GM18868 (cell line): ENCODE measurements at regions not wholly inside any gene's neighbourhood (a gene's known extent, or its start where the extent isn't known, plus 50 kb on each side); places are given as distances from the start of the nearest gene placed in this dataset.
"Not testable (repeated sequence)": the region's sequence is repeated elsewhere in the genome, so short reads cannot be mapped to it uniquely, and the experiment has no call there.

Source experiments
- ATAC-seq: cut with Tn5 transposase; IDR thresholded peaks from one replicate; pipeline ENCODE4 v1.9.1; 2021; ENCODE audit warnings: mild to moderate bottlenecking, moderate library complexity; ENCODE audit not compliant: unreplicated experiment

DNA sequence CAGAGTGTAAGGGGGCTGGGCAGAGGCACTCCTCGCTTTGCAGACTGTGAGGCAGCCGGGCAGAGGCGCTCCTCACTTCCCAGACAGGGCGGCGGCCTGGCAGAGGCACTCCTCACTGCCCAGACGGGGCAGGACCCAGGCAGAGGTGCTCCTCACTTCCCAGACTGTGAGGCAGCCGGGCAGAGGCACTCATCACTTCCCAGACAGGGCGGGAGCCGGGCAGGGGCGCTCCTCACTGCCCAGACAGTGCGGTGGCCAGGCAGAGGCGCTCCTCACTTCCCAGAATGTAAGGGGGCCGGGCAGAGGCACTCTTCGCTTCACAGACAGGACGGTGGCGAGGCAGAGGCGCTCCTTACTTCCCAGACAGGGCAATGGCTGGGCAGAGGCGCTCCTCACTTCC is 442.5 kb downstream of the SPATA31D1 start:
- no peak for ATAC-seq

DNA sequence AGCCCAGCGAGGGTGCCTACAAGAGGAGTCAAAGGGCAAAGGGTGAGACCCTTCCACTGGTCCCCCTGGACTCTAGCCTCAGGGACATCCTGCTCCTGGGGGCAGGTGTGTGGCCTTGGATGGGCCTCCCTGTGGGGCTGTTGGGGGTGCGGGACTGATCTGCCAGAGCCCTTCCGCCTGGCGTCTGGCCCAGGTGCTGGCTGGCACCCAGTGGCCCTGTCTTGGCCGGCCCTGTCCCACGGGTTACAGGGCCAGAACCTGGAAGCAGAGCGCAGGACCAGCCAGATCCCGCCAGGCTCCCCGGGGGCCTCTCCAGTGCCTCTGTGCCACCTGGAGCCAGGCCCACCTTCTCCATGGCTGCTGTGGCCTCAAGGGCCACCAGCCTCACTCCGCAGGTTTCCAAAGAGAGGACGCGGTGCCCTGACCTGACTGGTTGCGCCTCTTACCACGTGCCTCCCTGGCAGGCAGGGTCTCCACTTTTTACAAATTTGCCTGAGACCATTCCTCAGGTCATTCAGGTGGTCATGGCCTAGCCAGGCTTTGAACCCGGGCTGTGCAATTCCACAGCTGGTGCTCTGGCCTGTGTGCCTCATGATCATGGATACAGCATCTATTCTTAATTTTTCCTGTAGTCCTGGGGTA is 444.8 kb downstream of the SPATA31D1 start:
- not testable (repeated sequence) for ATAC-seq

DNA sequence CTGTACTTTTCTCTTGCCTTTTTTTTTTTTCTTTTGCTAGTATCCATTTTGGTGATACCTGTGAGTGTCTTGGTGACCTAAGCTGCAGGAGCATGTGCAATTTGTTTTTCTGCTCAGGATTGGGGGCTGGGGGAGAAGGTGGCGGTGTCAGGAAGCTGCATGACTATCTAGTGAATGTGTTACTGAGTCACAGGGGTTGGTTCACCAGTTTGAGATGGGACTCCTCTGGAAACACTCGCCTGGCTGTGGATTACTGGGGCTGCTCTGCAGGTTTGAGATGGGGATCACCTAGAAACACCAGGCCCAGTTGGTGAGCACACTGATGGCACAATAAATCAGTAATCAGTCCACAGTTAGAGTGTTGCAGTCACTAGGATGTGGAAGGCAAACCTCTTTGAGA is 447.9 kb downstream of the SPATA31D1 start:
- no peak for ATAC-seq

DNA sequence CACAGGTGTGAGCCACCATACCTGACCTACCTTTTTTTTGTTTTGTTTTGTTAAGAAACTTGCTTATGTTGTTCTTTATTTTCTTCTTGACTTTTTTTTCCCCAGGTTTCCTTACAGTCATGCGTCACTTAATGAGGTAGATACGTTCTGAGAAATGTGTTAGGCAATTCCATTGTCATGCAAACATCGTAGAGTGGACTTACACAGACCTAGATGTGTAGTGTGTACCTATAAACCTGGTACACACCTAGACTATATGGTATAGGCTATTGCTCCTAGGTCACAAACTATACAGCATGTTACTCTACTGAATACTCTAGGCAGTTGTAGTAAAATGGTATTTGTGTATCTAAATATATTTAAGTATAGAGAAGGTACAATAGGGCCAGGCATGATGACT is 448.6 kb downstream of the SPATA31D1 start:
- ATAC-seq = not testable (repeated sequence)

DNA sequence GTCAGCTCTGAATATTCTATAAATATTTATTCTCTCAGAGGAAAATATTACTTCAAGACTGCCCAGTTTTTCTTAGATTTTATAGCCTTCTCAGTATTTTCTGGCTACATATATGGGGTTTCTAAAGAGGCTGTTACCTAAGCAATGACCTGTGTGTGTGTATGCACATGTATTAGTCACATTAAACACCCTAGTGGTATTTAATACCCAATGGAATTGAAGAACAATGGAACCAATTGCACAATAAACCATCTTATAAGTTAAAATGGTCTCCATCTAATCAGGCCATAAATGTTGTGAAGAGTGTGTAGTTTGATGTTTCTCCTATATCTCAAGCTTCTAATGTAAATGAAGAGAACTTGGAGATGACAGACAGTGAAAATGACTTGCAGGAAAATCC is 450.0 kb downstream of the SPATA31D1 start:
- ATAC-seq = no peak

DNA sequence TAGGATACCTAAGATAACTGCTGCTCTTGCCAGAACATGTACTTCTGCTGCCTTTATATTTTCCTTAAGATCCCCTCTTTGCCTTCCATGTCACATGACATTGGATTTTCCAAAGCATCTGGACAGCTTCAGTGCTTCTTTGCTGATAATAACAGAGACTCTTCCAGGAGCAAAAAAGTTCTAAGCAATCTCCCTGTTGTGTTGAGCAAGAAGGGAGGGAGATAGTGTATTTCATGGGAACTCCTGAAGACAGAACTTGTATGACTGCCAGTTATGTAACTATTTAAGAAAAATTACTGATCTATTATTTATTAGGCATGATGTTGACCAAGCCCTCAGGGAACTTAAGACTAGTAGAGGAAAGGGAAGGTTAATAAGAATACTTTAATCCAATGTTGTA is 454.7 kb downstream of the SPATA31D1 start:
- no peak for ATAC-seq

DNA sequence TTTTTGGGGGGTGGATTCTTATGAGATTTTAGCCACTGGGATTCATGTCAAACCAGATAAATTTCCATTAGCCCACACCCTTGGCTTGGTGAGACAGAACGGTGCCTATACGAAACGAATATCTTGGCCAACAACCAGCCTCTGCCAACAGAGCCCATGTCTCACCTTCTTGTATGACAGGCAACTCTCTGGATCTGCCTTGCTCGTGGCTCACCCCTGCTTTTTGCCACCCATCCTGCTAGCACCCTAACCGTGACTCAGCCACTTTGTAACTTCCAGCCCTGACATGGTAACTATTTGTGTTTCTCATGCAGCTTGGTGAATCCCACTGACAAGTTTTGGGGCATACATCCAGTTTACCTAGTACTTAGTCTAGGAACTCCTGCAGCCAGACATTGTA is 457.0 kb downstream of the SPATA31D1 start:
- ATAC-seq = no peak

DNA sequence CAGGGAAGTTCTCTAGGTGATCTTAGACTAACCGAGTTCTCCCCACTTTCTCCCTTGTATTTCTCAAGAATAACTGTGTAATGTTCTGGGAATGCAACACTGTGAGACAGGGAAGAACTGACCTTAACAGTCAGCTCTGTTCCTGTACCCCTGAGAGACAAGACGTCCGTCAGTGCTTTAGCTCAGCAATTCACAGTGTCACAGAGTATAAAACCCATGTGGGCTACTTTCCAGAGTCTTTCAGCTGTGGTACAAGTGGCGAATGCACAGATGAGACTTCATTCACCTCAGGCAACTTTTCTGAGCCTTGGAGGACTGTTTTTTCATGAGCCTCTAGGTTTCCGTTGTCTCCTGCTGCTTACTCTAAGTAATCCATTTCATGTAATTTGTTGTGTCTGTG is 458.8 kb downstream of the SPATA31D1 start:
- no peak for ATAC-seq

DNA sequence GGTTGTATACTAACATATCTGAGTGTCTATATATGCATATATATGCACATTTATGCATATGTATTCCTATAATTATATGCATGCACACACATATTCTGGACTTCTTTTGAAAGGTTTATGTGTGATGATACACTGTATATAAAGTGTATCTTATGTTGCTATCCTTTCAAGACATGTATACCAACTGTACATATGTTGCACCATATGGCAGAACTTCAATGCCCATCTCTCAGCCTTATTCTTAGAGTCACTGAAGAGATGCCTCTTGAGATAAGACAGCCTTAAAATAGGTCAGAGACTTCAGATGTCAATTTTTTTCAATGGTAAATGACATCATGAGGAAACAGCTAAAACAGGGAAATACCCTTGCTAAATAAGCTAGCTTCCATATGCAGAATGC is 461.4 kb downstream of the SPATA31D1 start:
- no peak for ATAC-seq

DNA sequence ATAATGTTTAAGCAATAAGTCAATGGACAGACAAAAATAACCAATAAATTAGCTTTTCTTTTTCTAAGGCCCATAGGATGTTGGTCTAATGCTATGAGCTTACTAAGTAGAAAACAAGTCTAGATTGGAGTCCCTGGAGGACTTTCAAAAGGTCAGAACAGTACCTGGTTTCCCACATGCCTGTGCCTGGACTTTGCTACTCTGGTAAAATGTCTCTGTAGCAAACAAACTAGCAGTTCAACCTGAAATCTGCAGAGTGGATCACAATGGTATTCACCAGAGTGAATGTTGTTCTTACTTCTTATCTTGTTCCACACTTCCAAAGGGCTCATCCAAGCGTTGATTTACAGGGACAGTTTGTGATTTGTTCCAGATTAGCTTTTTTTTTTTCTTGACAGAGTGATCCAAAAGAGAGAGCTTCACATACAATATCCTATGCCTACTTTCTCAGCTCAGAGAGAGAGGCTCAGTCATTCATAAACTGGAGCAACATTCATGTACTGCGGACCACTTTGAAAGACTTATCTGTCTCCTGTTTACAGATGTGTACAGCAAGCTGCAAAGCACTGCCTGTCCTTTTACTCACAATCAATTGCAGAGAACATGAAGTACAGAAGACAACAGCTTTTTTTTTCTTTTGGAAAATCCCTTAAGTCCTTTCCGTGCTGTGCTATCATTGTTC is 466.1 kb downstream of the SPATA31D1 start:
- no peak for ATAC-seq

DNA sequence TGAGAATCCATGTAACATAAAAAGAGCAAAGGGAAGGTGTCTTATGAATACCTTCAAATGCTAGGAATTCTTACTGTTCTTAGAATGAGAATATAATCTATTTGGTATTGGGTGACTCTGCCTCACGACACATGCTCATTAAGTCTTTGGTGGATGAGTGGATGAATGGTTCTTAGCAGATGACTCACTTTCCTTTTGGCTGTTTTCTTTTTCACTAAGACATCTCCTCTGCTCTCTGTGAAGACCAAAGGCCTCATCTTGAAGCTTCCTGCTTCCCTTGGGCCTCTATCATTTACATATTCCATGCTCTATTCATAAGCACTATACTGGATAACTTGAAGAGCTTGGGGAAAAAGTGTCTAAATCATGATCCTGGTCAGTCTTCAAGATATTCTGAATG is 468.1 kb downstream of the SPATA31D1 start:
- ATAC-seq = peak; percentile 71

DNA sequence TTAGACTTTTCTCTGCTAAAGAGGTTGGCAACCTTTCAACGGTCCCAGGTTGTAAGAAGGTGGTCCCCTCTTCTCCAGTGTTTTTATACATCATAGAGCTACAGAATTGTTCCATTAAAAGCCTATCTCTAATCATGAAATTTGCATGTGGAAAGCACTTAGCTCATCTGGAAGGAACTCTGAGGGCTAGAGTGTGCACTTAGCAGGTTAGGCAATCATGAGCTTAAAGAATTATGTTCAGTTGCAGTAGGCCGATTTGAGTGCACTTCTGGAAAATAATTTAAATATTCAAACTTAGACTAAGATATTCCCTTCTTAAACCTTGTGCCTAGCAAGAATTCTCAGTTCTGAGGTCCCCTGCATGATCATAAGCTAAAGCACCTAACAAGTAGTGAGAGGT is 468.7 kb downstream of the SPATA31D1 start:
- no peak for ATAC-seq

DNA sequence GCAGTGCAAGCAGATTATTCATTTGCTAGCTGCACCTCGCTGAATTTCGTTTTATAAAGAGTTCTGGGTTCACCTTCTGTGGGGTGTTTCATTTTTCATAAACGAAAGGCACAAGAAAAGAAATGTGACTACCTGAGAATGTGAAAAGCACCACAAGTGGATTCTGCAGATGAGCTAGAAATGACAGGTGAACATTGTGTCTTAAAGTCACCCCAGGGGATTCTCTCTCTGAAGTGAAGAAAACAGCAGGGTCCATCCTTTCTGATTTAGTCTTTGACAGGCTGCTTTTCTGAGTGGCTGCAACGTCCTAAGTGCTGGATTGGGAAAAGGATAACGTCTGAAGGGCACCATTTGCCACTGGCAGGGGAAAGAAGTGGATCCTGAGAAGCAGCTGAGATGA is 469.3 kb downstream of the SPATA31D1 start:
- no peak for ATAC-seq

DNA sequence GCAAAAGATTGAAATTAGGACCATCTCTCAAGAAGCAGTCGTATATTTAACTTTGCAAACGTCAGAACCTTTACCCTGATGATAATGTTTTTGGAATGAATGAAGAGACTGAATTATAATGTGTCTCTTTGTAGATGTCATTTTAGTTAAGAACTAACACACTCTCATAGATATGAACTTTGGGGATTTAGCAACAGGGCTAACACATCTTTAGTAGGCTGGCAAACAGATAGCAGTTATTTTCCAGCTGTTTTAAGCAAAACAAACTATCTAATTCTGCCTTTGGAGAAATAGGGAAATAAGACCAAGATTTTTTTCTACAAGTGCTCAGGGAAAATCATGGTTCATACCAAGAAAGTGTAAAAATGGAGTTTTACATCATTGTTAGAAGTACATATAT is 469.7 kb downstream of the SPATA31D1 start:
- ATAC-seq = no peak

DNA sequence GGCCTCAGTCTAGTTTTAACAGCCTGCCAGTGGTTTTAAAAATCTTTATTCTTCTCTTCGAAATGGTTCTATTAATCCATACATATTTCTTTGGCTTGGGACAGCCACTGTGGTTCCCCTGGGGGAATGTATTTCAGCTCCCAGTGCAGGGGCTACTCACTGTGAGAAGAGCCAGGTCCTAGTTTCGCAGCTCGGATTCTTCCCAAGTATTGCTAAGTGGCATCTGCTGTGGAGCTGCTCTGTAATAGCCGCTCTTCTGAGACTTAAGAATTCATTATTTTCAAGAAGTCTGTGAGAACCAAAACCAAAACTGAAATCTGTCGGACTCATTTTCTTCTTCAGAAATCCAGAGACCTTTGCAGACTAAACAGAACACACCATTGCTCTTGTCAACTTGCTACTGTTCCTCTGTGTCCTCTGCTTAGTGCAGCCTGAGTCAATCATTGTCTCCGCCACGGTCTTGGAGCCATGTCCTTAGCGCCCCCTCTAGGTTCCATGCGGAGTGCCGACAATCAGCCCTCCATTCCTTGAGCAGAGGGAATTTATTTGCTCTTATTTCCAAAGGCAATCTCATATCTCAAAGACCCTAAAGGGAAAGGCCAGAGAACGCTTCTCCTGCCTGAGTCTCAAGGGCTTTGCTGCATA is 478.2 kb downstream of the SPATA31D1 start:
- ATAC-seq = peak; percentile 74

DNA sequence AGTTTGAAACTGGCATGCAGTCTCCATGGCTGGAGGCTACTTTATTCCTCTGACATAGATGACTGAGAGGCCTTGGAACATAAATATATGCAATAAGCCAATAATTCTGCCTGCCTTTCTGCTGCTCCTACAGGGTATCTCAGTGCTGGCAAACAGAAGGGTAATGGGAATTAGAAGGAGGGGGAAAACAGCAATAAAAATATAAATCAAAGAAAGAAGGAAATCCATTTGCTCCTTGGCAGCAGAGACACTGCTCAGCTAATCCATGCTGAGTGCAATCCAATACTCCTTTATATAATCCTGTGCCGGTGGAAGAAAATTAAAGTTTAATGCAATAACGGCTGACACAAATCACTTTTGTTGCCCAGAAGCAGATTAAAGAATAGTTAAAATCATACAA is 478.9 kb downstream of the SPATA31D1 start:
- ATAC-seq = no peak

DNA sequence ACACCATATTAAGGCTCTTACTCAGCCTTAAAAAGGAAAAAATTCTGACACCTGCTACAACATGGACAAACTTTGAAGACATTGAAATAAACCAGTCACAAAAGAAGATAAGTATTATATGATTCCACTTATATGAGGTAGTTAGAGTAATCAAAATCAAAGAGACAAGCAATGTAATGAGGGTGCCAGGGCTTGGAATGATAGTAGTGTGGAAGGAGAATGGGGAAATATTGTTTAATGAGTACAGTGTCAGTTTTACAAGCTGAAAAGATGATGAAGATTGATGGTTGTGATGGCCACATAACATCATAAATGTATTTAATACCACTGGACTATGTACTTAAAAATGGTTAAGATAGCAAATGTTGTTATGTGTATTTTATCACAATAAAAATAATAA is 485.7 kb downstream of the SPATA31D1 start:
- no peak for ATAC-seq

DNA sequence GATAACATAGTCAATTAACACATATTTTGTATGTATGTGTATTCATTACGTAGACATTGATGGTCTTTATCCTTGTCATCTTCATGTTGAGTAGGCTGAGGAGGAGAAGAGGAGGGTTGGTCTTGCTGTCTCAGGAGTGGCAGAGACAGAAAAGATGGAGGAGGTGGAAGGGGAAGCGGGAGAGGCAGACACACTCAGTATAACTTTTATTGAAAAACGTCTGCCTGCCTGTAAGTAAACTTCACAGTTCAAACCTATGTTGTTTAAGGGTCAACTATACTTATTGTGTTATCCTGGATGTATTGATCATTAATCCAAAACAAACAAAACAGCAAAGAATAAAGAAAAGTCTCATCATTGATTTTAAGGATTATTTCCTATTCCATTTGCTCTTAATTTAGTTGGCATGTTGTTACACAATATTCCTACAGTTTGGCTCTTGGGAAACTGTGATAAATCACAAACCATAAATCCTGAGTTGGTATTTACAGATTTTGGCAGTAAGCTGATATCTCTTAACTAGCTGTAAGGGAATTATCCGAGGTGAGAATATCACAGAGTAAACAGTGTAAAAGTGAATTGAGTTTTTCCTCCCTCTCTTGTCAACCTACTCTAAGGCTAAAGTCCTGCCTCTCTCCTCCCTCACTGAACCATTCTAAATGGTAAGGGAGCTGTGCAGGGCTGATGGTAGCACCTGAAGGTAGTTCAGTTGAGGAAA is 487.2 kb downstream of the SPATA31D1 start:
- ATAC-seq = no peak

DNA sequence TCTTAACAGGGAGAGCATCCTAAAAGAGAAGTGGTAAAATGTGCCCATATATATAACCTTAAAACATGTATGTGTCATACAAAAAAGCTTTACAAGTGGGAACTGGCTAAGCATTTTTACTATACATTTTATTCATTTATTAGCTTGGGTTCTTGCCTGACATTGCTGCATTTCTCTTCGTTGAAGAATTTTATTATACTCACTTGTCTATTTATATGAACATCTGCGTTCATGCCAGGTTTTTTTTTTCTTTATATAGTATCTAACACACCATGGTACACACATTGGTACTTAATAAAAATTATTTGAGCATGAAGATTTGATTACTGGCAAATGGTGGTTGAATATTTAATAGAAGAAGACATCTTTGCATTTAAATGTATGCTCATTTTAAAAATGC is 492.3 kb downstream of the SPATA31D1 start:
- ATAC-seq = no peak

DNA sequence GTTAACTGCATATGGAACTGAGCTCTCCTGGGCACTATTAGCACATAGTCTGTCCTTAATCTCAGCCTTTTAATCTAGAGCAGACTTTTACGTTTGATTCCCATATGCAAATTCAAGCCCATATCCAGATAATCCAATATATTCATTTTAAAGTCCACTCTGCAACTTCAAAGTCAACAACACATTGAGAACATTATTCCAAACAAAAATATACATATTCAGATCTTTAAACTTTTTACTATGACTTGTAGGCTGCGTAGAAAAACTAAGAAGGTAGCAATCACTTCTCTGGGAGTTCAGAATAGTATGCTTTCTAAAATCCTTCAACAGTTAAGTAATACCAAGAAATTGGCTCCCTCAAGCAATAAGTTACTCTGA is 499.4 kb downstream of the SPATA31D1 start:
- ATAC-seq = no peak

DNA sequence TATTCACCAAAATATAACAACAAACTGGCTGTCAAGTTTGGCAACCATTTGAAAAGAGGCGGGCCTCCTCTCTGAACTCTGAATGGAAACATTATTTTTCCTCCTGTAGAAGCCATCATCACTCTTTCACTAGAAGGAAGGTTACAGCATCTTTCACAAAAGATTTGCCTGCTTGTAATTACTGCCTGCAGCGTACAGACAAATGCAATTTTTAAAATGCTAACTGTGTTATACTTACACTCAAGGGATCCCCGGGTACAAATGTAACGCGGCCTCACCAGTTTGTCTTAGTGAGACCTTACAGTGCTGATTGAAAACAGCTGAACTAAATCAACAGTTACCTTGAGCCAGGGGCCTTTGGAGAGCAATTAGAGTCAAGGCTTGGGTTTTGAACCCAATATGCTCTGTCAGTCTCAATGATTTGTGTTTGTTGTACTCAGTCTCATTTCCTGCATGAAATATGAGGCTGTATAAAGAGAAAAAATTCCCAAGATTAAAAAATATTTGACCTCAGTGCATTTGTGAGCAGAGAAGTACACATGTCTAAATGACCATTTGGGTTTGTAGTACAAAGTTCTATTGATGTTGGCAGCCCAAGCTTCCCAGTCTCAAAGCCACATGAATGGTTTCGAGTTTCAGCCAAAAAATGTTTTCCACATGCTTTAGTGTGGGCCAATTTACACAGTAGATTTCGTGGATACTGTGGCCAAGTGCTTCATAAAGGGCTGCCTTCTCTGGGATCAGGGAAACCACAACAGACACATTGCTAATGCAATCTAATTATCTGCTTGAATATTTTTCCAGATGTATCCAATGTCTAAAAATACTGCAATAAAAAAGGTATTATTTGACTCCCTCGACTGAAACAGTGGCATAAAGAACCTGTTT is 500.0 kb downstream of the SPATA31D1 start:
- no peak for ATAC-seq
